Glutamatergic neuron (in vitro differentiated cells): ENCODE measurements at regions not wholly inside any gene's neighbourhood (a gene's known extent, or its start where the extent isn't known, plus 50 kb on each side); places are given as distances from the start of the nearest gene placed in this dataset.

ENCODE experiments used
- DNase-seq: peaks from one replicate; pipeline ENCODE4 v3.0.0; 2022
- H3K27ac Mint-ChIP-seq: one replicate; pipeline ENCODE4 v1.8.0; 2020; ENCODE audit warnings: mild to moderate bottlenecking, mixed read lengths, inconsistent platforms; ENCODE audit not compliant: unreplicated experiment
- H3K27me3 Mint-ChIP-seq: one replicate; pipeline ENCODE4 v1.8.0; 2020; ENCODE audit warnings: mild to moderate bottlenecking, moderate library complexity, mixed read lengths, inconsistent platforms; ENCODE audit not compliant: unreplicated experiment
- H3K36me3 Mint-ChIP-seq: one replicate; pipeline ENCODE4 v1.8.0; 2020; ENCODE audit warnings: mild to moderate bottlenecking, mixed read lengths, inconsistent platforms; ENCODE audit not compliant: unreplicated experiment
- H3K4me1 Mint-ChIP-seq: one replicate; pipeline ENCODE4 v1.8.0; 2020; ENCODE audit warnings: mild to moderate bottlenecking, low read depth, mixed read lengths, inconsistent platforms; ENCODE audit not compliant: unreplicated experiment
- H3K4me3 Mint-ChIP-seq: one replicate; pipeline ENCODE4 v1.8.0; 2020; ENCODE audit warnings: mild to moderate bottlenecking, mixed read lengths, inconsistent platforms; ENCODE audit not compliant: unreplicated experiment
- H3K9me3 Mint-ChIP-seq: one replicate; pipeline ENCODE4 v1.8.0; 2020; ENCODE audit warnings: mild to moderate bottlenecking, moderate library complexity, mixed read lengths, inconsistent platforms; ENCODE audit not compliant: unreplicated experiment
- TF ChIP-seq, protein P1 (sequence below): fragments of 200-600 bp; sonication (generic); IDR thresholded peaks from one replicate; pipeline ENCODE4 v1.5.0; 2021; ENCODE audit not compliant: partially characterized antibody, unreplicated experiment

DNA sequence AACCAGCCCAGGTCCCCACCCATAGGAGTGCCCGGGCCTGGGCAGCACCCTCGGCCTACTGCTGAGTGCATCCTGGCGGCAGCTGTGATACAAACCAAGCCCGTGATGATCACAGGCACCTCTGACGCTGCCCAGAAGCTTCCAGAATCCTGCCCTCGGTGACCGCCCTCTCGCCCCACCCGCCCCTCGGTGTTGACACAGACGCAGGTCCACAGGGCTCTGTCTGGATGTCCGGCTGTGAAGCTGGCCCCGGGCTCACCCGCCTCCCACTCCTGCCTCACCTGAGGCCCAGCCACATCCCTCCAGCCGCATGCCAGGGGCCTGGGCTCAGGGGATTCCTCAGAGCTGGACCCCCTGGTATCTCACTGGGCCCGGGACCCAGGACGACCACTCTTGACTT is 191.0 kb downstream of the BRD1 start:
- DNase-seq: no peak
- no peak overlapping the region for H3K4me3 Mint-ChIP-seq
- peaks cover 4% of the 10 kb centered on the region for H3K36me3 Mint-ChIP-seq
- TF ChIP-seq, protein P1, sequence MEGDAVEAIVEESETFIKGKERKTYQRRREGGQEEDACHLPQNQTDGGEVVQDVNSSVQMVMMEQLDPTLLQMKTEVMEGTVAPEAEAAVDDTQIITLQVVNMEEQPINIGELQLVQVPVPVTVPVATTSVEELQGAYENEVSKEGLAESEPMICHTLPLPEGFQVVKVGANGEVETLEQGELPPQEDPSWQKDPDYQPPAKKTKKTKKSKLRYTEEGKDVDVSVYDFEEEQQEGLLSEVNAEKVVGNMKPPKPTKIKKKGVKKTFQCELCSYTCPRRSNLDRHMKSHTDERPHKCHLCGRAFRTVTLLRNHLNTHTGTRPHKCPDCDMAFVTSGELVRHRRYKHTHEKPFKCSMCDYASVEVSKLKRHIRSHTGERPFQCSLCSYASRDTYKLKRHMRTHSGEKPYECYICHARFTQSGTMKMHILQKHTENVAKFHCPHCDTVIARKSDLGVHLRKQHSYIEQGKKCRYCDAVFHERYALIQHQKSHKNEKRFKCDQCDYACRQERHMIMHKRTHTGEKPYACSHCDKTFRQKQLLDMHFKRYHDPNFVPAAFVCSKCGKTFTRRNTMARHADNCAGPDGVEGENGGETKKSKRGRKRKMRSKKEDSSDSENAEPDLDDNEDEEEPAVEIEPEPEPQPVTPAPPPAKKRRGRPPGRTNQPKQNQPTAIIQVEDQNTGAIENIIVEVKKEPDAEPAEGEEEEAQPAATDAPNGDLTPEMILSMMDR: no peak
- H3K27me3 Mint-ChIP-seq: peaks cover 5% of the 10 kb centered on the region
- no peak overlapping the region for H3K27ac Mint-ChIP-seq
- no peaks in the 10 kb centered on the region for H3K4me1 Mint-ChIP-seq
- H3K9me3 Mint-ChIP-seq: peaks cover 15% of the 10 kb centered on the region

DNA sequence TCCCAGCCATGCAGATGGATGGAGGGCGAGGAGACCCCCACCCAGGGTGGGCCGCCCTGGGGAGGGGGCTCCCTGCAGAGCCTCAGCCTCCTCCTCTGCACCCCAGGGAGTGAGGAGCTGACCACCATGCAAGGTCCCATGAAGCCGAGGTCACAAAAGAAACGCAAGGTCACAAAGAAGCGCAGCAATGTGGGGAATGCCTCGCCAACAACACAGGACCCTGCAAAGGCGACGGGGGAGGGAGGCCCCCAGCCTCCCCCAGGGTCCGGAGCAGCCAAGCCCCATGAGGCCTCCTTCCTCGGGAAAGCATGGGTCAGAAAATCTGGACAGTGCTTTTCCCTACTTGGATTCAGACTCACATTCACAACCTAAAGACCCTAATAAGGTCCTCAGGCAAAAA is 191.5 kb downstream of the BRD1 start:
- Mint-ChIP-seq H3K4me1 (no peaks in the 10 kb centered on the region), H3K27ac (no peak overlapping the region), H3K4me3 (no peak overlapping the region), H3K36me3 (peaks cover 4% of the 10 kb centered on the region), H3K9me3 (peaks cover 13% of the 10 kb centered on the region), H3K27me3 (peaks cover 2% of the 10 kb centered on the region)
- TF ChIP-seq, protein P1: no peak
- no peak for DNase-seq

DNA sequence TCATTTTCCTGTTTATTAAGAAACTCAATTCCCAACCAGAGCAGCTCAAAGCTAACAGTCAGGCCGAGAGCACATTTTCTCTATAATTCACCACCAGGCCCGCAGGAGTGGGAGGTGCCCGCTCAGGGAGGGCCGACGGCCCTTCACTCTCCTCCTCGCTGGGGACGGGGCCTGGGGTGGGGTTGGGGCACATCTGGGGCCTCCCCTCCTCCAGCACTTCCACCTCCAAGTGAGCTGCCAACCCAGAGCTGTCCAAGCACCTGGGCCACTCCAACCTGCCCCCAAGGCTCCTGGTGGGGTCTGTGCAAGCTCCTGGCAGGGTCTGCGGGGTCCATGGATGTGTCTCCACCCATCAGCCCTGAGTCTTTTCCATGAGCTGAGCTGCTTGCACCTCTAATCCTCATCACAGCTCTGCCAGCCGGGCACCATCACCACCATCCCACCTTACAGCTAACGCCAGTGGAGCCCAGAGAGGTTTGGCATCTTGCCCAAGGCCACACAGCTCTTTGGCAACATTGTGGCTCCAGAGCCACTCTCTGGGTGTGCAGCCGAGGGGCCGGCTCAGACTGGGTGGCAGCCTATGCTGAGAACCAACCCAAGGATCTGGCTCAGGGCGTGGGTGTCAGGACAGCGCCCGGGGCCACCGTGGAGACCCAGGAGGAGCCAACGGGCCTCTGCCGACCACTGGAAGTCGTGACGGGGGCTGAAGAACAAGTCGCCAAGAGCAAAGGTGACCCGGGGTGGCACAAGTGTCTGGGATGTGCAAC is 193.5 kb downstream of the BRD1 start:
- H3K36me3 Mint-ChIP-seq: peaks cover 4% of the 10 kb centered on the region
- H3K27me3 Mint-ChIP-seq: peaks cover 5% of the 10 kb centered on the region
- H3K27ac Mint-ChIP-seq: no peak overlapping the region
- DNase-seq: no peak
- peaks cover 16% of the 10 kb centered on the region for H3K9me3 Mint-ChIP-seq
- no peaks in the 10 kb centered on the region for H3K4me1 Mint-ChIP-seq
- H3K4me3 Mint-ChIP-seq: no peak overlapping the region
- TF ChIP-seq, protein P1: no peak

DNA sequence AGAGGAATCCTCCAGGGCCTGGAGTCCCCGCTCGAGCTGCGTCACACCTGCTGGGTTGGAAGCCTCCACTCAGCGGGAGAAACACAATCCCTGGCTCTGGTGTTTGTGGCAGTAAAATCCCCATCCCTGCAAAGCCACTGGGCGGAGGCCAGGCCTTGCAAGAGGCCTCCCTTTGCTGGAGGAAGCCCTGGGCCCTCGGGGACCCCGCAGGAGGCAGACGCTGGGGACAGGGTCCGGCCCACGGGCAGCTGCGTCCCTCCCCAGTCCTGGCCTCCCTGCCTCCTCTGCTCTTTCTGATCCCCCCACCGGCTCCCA is 194.7 kb downstream of the BRD1 start:
- DNase-seq: no peak
- TF ChIP-seq, protein P1: no peak
- Mint-ChIP-seq H3K9me3 (peaks cover 19% of the 10 kb centered on the region), H3K36me3 (peaks cover 4% of the 10 kb centered on the region), H3K27me3 (peaks cover 7% of the 10 kb centered on the region), H3K4me1 (no peaks in the 10 kb centered on the region), H3K4me3 (no peak overlapping the region), H3K27ac (no peak overlapping the region)

DNA sequence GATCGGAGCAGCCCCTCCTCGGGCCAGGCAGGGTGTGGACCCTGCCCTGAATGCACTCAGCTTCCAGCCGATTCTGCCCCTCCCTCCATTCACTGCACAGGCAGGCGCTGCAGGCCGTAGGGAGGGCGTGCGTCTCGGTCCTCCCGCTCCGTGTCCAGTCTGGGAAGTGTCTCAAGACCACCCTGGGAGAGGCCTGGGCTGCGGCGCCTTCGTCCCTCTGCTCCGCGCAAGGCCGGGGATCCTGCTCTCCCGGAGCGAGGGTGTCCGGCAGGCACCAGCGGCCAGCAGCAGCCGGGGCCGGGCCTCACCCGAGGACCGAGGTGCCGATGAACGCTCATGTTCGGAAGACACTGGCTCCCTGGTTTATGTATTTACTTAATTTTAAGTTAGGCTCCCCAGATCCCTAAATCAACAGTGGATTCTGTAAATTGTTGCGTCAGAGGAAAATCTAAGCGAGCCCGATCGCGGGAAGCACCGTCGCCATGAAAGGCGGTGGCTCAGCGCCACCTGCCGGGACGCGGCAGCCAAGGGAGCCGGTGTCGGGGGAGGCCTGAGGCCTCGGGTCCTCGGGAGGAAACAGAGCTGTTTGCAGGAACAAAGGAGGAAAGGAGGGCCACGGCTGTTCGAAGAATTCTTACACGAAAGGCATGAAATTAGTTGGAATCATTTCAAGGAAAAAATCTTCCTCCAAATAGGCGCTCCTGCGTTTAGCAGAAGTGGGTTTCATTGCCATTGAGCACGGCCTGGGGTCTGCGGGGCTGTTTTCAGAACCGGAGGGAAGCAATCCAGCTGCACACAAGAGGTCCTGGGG is 195.3 kb downstream of the BRD1 start:
- H3K36me3 Mint-ChIP-seq: no peaks in the 10 kb centered on the region
- no peaks in the 10 kb centered on the region for H3K4me1 Mint-ChIP-seq
- peaks cover 7% of the 10 kb centered on the region for H3K27me3 Mint-ChIP-seq
- no peak overlapping the region for H3K4me3 Mint-ChIP-seq
- no peak for DNase-seq
- TF ChIP-seq, protein P1: no peak
- H3K27ac Mint-ChIP-seq: no peak overlapping the region
- H3K9me3 Mint-ChIP-seq: peaks cover 16% of the 10 kb centered on the region
